Hematopoietic multipotent progenitor cell treated with erythropoietin and hydrocortisone succinate and interleukin-3 and kit ligand, for 15 days (in vitro differentiated cells): ENCODE measurements at regions not wholly inside any gene's neighbourhood (a gene's known extent, or its start where the extent isn't known, plus 50 kb on each side); places are given as distances from the start of the nearest gene placed in this dataset.

Source experiments
- DNase-seq: peaks from one replicate; pipeline ENCODE4 v3.0.0-alpha.2; 2015; ENCODE audit warnings: low spot score

DNA sequence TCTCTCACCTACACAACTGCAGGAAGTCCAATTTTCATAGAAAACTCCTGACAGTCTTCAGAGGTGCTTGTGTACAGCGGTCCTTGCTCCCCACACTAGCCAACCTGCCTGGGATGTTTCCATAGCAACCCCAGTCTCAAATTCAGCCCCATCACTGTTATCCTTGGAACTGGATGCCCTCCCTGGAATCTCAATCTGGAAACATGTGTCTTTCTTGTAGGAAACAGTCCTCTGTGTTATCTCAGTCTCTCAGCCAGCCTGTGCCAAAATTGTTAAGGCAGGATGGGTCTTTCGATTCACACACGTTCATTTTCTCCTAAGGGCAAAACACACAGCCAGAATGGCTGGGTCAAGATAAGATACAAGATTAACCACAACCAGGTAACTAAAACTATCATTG lies 295.5 kb upstream of the RND3 start:
- DNase-seq: no peak

DNA sequence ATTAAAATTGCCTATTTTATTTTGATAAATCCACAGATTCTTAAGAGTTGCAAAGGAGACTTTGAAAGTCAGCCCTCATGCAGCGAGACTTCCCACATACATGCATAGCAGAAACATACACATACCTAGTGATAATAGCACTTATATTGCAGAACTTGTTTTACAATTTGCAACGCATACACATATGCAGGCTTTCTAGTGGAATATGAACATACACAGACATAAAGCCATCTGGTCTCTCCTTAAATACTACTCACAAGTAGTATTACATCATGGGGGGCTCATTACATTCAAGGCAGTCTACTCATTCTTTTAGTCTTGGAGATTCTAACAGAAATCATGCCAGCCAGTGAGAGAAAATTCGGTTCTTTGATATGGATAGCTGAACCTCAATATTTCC lies 295.1 kb upstream of the RND3 start:
- DNase-seq: no peak

DNA sequence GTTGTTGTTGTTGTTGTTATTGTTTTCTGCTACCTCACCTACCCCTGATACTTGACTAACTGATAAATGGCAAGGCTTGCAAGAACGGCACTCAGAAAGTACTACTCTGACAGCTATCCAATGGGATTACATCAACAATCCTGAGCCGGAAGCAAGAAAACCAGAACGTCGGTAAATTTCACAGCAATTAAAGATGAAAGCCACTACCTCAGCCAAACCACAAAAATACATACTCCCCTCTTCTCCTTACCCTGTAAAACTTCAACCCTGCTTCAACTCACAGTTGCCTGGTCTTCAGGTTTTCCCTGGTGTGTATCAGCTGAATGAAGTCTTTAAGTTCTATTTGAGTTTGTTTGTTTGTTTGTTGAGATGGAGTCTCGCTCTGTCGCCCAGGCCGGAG lies 293.7 kb upstream of the RND3 start:
- no peak for DNase-seq

DNA sequence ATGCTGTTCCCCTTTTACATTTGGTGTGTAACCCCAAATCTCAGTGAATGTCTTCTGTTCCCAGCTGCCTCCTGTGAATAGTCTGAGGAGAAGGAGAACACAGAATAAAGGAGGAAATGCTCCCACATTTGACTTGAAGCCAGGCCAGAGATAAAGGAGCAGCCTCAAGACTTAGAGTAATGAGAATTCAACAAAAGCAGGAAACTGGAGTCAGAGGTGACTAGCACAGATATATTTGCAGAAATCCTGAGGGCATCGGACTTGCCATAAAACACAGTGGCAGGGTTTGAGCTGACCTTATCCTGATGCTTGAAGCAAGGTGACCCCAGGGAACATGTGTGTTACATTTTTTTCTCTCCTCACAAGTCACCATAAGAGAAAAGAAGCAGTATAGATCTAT lies 291.4 kb upstream of the RND3 start:
- DNase-seq: no peak

DNA sequence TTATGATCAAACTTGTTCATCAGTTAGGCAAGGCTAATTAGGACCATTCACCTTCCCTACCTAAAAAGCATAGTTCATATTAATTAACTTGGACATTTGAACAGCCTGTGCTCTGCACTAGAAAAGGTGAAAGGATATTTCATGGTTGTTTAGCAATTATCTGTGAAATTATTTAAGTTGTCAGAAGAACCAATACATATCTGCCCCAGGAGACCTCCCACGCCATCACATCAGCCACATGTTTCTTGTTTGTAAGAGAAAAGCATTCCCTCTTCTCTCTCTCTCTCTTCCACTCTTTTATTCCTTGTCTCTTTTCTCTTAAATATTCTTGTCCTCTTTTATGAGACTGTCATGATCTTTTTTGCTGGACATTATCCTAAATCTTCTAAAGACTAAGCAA lies 282.0 kb upstream of the RND3 start:
- no peak for DNase-seq

DNA sequence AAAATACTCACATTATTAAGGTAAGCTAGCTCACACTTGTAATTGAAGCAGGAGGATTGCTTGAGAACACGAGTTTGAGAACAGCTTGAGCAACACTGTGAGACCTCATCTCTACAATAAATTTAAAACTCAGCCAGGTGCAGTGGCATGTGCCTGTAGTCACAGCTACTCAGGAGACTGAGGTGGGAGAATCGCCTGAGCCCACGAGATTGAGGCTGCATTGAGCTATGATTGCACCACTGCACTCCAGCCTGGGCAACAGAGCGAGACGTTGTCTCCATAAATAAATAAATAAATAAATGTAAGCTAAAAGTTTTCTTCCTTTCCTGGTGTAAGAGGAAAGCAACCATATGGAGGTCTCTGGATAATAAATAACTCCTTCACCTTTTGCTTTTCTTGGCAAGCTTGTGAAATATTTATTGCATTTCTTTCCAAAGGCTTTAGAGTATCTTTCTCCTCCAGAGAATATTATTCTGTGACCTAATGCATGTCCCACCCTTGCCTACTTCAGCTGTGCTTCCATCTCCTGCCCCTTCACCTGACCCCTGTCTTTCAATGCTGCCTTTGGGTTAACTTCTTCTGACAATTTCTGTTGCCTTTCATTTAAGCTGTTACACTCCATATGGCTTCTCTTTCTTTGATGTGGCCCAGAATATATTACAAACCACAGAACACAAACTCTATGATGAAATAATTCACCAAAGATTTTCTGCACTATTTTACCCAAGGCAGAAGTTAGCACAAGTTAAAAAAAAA lies 280.7 kb upstream of the RND3 start:
- no peak for DNase-seq

DNA sequence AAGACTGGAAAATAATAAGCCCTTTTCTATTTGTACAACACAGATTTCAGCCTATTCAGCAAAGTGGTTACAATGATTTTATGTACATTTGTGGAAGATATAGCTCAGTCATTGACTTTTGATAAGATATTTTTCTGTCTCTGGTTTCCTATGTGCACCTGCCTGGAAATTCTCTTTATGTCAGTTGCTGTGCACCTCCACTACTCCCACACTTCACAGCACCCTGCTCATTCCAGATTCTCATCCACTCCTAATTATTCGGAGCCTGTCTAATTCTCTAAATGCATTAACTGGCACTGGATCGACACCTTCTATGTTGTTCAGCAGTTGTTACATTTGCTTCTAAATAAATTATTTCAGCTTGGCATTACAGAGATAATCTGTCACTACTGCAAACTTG lies 275.1 kb upstream of the RND3 start:
- DNase-seq: no peak

DNA sequence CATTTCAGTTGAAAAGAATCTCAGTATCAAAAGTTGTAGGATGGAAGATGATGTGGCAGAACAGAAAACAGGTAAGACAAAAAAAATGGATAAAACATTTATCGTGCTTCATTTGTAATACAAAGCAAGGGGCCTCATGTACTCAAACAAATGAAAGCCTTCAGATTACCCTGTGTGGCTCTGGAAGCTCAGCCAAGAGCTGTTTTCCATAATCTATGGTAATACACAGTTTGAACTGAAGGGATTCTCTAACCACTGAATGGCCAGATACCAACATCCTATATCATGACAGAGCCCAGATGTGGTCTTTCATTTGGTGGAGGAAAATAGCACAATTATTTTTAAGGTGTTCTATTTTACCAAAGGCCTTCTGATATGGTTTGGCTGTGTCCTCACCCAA lies 272.1 kb upstream of the RND3 start:
- no peak for DNase-seq

DNA sequence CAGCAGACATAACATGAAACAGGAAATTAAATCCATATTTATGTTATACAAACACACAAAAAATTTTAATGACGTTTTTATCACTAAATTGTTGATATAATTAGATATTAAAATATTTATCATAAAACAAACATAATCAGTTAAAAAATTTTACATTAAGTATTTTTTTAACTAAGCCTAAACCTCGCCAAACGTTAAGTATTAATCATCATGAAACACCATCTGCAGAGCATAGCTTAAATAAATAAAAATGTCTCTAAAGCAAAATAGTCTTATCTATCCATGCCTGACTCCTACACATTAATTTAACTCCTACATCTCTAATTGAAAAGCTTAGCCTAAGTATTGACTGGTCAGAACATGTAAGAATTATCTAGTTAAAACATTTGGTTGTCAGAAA lies 271.6 kb upstream of the RND3 start:
- DNase-seq: no peak

DNA sequence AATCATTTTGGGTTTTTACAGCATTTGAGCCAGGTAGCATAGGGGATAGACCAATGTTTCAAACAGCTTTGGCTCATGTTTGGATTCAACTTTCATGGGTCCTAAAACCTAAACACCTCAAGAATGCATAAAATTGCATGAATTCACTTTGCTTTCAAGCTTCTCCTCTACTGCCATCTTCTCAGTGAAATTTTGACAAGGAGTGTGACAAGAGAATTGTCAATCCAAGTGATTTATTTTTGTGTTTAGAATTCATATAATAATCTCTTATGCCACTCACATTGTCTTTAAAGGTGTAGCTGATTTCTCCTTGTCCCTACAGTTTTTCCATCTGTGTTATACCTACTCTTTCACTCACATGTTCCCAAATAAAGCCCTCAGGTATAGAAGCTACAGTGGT lies 264.8 kb upstream of the RND3 start:
- DNase-seq: no peak

DNA sequence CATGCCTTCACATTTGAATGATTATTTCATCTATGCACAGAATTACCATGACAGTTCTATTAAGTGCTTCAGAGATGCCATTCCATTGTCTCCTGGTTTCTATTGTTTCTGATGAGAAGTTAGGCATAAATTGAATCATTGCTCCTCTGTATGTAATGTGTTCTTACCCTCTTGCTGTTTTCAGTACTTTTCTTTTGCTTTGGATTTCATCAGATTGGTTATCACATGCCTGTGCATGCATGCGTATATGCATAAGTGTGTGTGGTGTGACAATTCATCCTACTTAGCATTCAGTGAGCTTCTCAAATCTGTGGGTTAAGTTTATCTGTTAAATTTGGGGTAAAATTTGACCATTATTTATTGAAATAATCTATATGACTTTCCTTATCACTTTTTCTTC lies 263.3 kb upstream of the RND3 start:
- DNase-seq: no peak

DNA sequence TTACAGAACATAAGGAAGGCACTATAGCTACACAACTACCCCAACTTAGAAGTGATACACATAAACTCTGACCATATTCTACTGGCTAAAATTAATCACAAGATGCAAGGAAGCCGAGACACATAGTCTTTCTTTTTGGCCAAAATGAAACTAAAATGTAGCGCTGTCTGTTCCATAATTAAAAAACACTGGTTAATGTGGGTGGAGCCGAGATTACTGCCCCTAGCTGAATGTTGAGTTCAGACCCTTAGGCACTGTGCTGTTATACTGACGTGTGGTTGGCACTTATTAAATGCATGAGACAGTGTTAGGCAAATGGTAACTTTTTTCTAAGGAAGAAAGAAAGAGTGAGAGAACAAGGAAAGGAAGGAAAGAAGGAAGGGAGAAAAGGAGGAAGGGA lies 254.6 kb upstream of the RND3 start:
- no peak for DNase-seq

DNA sequence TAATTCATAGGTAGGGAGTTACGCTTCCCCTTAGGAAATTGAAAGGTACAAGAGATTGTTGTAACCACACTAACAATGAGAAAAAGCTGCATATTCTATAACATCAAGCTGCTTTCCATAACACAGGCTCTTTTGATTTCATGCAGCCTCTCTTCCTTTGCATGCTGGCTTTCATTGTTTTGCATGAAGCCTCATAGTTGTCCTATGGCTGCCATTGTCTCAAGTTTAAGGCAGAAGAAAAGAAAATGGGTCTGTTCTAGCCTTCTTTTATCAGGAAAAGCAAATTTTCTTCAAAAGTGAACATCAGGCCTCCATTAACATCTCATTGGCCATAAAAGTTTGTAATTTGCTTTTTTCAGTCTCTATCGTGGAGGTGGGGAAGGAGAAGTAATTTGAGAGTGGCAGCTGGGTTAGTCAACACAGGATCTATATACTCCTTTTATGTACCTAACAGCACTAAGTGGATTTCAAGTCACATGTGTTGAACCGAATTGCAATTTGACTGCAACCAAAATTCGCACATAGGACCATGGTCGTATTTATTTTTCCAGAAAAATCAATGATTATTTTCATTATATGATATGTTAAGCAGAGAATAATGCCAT lies 248.5 kb upstream of the RND3 start:
- no peak for DNase-seq

DNA sequence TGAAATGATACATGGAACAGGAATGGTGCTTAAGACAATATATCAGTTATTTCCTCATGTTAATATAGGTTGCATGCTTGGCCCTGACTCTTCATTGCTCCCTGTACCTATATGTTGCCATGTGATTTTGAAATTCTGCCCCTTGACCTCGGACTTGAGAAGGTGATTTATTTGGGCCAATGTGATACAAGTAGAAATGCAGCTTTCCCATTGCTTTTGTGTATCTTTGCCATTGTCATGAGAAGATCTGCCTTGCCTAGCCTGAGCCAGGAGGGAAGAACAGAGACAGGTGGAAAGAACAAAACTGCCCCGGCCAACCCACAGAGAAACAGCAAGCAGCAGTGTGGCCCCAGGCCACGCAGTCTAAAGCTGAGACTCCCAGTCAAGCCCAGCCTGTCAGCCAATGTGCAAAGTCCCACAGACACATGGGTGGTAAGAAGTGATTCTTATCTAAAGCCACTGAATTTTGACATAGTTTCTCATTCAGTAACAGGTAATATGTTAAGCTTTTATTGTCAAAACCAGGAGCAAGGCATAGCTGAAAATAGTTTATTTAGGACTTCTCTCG lies 245.7 kb upstream of the RND3 start:
- no peak for DNase-seq

DNA sequence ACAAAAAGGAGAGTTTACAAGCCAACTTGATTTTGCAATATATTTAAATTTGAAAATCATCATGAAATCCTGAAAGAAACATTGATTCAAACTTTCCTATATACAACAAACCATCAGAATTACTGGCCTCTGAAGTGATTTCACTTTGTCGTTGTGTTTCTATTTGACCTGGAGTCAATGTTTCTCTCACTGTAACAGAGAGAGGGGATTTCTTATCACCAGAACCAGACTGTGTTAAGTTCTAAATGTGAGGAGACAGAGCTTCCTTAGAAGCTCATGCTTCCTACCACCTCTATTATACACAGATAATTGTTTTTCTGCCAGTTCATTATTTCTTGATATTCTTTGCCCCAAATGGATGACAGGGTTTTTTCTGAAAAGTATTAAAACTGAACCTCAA lies 245.0 kb upstream of the RND3 start:
- no peak for DNase-seq

DNA sequence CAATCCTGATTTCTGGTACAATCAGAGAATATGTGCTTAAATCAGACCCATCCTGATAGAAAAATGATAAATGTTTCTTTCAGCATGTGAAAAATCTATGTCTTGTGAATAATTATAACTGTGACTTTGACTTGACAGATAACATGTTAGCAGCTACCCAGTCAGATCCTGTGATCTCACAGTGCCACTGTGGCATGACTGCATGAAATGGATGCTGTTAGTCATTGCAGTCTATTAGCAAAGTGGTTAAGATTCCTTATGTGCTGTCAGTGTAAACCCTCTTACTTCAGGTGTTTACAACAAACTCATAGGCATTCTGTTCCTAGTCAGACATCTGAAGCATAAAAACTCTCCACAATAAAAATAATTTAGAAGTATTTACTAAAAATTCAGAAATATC lies 244.6 kb upstream of the RND3 start:
- DNase-seq: no peak

DNA sequence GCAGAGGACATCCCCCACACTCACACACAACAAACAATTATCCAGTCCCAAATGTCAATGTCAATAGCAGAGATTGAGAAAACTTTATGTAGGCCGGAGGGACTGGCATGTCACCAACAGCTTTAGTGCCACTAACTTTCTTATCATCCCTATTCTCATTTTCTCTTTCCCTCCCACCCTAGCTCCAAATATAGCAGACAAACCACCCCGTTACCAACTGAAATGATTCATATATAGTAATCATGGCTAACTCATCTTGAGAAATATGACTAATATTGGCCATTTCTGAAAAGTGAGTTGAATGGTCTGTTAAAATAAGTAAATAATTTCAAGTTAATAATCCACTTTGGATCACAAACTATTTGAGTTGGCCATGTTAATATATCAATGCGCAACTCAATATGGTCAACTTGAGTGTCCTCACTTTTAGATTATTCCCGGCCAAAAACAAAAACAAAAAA lies 242.1 kb upstream of the RND3 start:
- DNase-seq: no peak

DNA sequence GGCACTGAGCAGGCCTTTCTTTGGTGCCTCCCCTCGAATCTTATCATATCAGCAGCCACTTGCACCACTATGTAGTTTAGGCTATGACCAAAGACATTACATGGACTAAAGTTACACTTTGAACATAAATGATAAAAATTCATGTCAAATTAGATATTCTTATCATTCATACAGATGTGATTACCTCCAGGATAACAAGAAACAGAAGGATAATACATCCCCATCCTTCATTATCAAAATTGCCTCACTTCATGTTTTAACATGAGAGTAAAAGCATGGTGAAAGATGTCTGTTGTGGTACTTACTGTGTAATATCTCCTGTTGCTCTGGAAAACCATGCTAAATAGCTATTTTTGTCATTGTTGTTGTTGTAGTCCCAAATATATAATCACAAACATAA lies 230.8 kb upstream of the RND3 start:
- DNase-seq: no peak

DNA sequence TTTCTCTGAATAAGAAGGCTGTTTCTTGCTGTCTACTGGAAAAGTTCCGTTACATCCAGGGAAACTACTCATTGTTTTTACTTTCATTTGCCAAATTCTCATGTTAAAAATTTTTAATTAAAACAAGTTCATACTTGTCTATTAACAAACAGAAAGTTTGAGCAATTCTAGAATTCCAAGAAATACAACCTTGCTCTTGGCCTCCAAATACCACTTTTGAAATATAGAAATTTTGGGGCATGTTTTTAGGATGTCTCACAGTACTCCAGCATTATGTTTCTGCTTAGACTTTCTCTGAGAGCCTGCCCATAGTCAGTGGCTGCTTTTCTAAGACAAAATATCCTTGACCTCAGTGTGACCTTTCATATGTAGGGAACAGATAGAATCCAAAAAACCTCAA lies 228.7 kb upstream of the RND3 start:
- DNase-seq: no peak

DNA sequence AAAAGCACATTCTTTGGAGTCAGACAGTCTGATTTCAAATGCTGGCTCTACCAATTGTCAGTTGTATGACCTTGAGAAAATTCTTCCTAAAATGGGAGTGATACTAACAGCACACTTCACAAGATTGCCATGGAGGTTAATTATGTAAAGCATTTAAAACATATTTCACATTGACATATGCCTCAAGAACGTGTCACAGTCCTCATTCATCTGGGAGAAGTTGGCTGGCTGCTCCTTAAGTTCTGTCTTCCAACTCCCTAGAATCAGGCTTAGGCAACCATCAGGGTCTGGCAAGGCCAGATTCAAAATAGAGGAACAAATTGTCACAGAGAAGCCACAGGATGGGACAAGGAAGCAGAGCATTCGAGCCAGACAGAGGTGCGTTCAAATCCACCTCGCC lies 228.0 kb upstream of the RND3 start:
- DNase-seq: no peak

DNA sequence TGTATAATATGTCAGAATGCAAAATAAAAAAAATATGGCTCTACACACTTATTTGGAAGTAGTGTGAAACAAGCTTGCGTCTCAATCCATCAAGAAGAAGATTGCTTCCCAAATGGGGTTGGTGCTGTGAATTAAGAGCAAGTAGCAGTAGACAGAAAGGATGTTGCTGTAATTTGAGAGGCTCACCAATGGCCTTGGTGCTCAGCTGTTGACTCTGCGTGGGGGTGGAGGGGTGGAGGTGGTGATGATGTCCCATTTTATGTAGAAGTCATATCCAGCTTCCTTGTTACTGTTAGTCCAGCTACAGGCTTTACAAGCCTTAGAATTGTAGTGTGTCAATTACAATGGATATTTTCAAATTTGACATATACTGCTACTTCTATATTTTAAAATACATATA lies 223.4 kb upstream of the RND3 start:
- no peak for DNase-seq

DNA sequence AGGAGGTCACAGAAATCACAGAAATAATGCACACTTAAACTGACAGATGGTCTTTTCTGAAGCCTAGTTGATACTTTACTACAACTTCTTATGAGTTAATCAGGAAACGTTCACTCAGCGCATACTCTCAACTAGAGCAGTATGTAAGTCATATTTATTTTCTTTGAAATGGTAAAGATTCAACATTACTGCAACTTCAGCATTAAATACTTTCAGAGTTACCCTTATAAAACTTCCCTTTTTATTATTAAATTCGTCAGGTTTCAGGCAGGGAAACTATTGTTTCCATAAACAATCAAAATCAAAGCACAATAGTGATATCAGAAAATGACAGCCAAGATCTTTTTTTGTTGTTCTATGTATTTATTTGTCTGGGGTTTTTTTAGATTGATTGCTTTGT lies 222.6 kb upstream of the RND3 start:
- DNase-seq: no peak

DNA sequence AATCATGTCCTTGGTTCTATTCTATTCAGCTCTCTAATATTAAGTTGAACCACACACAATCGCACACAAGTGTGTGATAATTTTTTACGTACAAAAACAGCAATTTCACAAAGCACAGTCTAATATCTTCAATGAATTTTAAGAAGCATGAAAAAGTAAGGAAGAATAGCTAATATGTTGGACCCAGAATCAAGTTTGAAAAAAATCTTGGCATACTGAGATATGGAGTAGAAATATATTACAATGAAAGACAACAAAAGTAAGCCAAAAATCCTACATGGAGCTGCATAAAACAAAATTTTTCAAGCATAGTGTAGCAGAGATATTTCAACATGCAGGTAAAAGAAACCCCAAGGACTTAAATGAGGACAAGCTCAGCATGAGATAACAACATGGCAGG lies 219.1 kb upstream of the RND3 start:
- DNase-seq: no peak

DNA sequence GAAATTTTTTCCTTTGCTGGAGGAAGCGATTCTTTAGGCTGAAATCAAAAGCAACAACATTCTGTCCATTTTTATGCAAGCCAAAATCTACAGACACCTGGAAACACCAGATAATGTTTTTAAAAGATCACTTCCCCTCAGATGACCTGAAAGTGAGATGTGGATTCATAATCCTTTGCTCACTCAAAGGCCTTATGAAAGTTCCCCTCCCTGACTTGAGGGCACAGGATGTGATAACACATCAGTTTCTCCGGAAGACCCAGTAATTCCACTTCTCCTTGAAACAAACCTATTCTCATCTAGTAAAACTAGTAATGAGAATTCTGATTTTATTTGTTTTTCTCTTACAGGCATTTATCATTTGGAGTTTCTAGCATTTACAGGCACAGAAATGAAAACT lies 218.3 kb upstream of the RND3 start:
- no peak for DNase-seq
